CD4-positive, alpha-beta T cell treated with Interleukin-2 at 100 ng/mL for 4 hours (primary cell): ENCODE measurements at regions not wholly inside any gene's neighbourhood (a gene's known extent, or its start where the extent isn't known, plus 50 kb on each side); places are given as distances from the start of the nearest gene placed in this dataset.

ENCODE experiments used
- DNase-seq: peaks from one replicate; pipeline ENCODE4 v3.0.0-alpha.2; 2020; ENCODE audit warnings: low spot score

- no peak for DNase-seq
Observed at GRCh38 chr13:97798171-97798821, 155.2 kb upstream of the IPO5 start.

GRCh38 chr13:97798836-97799235 lies 154.6 kb upstream of the IPO5 start:
- no peak for DNase-seq

DNA sequence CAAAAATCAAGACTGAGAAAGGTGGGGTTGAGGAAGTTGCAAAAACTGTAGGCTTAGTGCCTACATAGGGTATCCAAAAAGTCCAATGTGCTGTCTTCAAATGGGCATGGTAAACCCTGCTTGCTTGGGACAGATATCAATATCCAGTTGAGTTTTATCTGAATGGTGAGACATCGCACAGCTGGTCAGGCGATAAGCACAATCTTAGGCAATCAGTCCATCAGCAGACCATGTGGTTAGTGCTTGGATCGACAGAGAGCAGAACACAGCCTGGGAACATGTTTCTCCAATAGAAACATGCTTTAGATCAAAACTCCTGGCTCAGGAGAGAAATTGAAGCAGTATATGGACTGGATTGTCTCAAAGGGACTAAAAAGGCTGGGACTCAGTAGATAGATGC lies 151.3 kb upstream of the IPO5 start:
- DNase-seq, result no peak

DNA sequence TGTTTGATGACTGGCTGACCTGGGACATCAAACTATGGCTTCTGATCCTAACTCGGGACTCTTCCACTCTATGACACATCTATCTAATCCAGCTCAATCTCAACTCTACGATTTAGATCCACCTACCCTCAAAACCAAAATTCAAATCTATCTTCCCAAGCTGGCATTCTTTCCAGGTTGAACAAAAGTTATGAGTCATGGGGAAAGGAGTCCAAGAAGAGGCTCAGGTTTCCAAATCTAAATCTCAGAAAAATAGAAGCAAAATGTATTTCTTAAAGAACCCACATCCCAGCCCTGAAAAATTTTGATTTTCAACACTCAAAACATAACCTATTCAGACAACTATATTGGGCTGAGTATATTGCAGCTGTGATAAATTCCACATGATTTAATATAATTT lies 143.9 kb upstream of the IPO5 start:
- DNase-seq, result no peak

DNA sequence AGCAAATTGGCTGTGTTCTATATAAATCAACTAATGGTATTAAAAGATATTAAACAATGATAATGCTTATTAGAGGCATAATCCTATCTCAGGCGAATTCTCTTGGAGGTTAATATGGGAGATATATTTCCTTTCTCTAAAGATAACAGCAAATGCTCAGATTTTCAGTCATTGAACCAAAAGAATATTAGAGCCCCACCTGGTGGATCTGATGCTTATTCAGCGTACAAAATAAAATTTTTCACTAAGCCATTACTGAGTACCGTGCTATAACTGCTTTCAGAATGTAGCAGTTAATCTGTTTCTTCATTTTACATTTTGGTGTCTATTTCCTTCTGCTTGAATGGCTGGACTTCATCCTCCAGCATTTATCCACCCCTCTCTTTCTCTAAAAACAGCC lies 143.3 kb upstream of the IPO5 start:
- no peak for DNase-seq

DNA sequence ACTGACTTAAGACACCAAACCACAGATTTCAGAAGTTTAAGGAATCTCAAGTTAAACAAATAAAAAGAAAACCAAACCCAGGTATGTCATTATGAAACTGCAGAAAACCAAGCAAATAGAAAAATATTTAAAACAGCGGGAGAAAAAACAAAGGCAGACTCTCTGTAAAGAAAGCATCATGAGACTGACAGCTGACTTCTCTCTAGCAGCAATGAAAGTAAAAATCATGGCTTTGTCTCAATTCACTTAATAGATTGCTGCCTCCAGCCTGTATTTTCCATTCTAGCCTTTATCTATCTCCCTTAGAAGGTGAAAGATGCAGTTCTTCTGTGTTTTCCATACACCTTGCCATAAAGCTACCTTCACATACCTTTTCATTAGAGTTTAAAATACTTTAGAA lies 131.1 kb upstream of the IPO5 start:
- DNase-seq, result no peak

GRCh38 chr13:97826421-97827012 lies 127.0 kb upstream of the IPO5 start:
- no peak for DNase-seq

GRCh38 chr13:97834250-97834649 lies 119.2 kb upstream of the IPO5 start:
- DNase-seq, result no peak

DNA sequence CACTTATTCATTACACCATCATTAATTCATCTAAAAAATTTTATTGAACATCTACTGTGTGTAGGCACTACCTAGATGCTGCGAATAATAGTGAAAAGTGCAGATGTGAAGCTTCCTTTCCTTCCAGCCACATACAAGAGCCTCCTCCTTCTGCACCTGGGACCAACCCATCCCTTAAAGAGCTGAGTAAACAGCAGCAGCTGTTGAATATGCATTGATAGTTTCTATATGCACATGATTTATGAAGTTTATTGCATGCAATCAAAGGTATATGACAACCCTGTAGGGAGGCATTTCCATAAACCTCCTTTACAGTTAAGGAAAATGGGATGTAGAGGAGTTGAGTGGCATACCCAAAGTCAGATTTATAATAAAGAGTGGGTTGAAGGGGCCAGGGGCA lies 110.3 kb upstream of the IPO5 start:
- DNase-seq, result no peak

DNA sequence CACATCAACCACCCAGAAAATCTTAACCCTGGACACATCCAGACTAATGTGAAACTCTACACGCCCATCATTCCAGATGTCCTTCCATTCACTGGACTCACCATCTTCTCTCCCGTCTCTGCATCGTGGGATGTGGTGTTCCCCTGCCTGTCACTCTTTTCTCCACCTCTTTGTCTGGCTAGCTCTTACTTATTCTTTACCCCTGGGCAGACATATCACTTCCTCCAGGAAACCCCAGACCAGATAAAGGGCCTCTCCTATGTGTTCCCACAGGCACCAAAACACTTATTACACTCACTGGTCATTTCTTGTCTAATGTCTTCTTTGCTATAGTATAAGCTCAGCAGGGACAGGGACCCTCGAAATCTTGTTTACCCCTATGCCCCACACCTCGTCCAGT lies 109.3 kb upstream of the IPO5 start:
- DNase-seq, result no peak

DNA sequence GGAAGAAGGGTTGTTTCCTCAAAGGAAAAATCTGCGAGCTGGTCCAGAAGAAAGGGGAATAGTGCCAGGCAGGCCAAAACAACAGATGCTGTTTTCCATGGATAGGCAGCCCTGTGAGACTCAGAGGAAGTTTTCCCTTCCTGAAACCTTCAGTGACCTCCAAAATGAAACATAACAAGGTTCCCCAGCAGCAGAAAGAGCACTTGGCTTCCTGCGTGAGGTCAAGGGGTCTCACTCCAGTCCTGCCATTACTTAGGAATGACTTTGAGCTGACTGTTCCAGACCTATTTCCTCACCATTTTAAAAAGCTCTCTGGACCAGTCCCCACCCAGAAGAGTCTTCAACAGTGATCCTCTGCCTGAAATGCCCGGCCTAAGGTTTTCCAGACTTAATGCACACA lies 104.6 kb upstream of the IPO5 start:
- no peak for DNase-seq

DNA sequence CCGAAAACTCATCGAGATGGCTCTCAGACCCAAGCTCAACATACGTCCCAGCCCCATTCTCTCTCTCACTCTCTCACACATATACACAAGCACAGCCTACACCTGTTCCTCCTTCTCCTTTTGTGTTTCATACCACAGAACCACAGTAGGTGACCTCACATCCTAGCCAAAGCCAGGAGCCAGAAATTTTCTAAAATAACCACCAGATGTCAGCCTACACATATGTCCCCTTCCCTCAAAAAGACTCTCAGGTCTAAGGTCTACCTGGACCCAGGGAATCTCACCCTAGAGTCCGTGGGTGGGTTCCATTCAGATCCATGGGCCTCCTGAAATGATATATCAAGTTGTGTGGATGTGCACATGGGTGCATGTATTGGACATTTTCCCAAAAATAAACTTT lies 104.2 kb upstream of the IPO5 start:
- DNase-seq, result no peak

- DNase-seq, result no peak
Observed at GRCh38 chr13:97851269-97851668, 102.2 kb upstream of the IPO5 start.

GRCh38 chr13:97852181-97852874 lies 101.1 kb upstream of the IPO5 start:
- no peak for DNase-seq

GRCh38 chr13:97853550-97853949 lies 99.9 kb upstream of the IPO5 start:
- no peak for DNase-seq

GRCh38 chr13:97855570-97856303 lies 97.7 kb upstream of the IPO5 start:
- peak; percentile 26 for DNase-seq

- DNase-seq, result no peak
Observed at GRCh38 chr13:97856304-97856675, 97.2 kb upstream of the IPO5 start.

DNA sequence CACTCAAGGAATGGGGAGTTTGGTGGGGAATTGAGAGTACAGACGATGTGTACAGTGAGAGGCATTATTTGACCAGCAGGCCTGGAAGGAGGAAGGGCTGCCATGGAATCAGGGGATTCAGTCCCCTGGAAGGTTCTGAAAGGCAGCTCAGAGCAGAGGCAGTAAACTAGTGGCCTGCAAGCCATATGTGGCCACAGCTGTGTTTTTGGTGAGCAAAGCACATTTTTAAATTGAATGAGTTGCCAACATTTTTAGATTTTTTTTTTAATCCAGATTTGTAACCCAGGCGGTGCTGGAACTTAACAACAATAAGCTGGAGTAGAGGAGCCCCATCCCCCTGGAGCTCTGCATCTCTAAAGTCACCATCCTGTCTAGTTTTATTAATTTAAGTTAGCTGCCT lies 95.3 kb upstream of the IPO5 start:
- no peak for DNase-seq

- no peak for DNase-seq
Observed at GRCh38 chr13:97866346-97866745, 87.1 kb upstream of the IPO5 start.

DNA sequence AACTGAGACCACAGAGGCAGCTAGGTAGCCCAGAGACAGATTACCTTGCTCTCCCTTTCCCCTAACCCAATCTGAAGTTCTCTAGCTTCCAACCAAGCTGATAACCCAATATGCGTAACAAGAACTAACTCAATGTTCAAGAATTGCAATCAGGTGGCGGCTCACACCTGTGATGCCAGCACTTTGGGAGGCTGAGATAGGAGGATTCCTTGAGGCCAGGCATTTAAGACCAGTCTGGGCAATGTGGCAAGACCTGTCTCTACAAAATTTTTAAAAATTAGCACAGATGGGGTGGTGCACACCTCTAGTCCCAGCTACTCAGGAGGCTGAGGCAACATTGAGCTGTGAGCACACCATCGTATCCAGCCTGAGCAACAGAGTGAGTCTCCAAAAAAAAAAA lies 86.7 kb upstream of the IPO5 start:
- no peak for DNase-seq

GRCh38 chr13:97873398-97873797 lies 80.1 kb upstream of the IPO5 start:
- no peak for DNase-seq

DNA sequence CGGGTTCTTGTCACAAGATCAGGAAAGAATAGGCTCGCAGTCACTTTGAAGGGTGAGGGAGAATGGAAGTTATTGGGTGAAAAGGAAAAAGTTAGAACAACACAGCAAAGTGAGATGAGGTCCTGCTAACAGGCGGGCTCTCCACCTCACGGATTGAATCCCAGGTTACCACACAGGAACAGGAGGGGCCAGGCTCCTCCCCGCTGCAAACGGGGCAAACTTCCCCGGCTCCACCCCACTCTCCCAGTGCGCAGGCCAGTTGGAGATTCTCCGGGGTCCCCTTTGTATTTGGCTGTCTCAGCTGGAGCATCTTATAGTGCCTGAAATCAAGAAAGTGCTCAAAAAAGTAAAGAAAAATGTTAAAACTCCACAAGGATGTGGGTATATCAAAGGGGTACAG lies 78.3 kb upstream of the IPO5 start:
- no peak for DNase-seq

DNA sequence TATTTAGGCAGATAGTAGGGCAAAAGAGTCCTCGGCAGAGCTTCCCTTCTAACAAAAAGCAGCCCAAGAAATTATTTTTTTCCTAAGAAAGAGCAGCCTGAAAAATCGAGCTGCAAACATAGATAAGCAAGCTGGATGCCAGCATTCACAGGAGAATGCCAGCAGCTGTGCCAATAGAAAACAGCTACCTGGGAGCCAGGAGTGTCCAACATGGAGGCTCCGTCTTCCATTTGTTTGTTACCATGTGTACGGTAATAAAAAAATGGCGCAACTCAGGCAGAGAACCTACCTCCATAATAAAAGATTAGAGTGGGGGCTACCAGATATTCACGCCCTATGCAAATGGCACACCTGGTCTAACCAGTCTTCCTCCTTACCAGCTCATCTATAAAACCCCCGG lies 77.6 kb upstream of the IPO5 start:
- no peak for DNase-seq
